Caco-2 (cell line): ENCODE measurements at regions not wholly inside any gene's neighbourhood (a gene's known extent, or its start where the extent isn't known, plus 50 kb on each side); places are given as distances from the start of the nearest gene placed in this dataset.

Source experiments
- BruUV-seq: library from RNA; stranded (reverse); fragments of 400-500 nt; replicated peaks from 2 replicates; lab custom pipeline; 2021; lab: Mats Ljungman, UMichigan
- CTCF ChIA-PET: fragments of 300-600 bp; sonication (Branson Sonifier 250); formaldehyde crosslinking; loops from one replicate; lab custom pipeline; 2022; ENCODE audit warnings: antibody characterized with exemption; lab: Charles Lee
- POLR2A ChIA-PET: fragments of 300-600 bp; sonication (Branson Sonifier 250); formaldehyde crosslinking; loops from one replicate; lab custom pipeline; 2022; ENCODE audit warnings: antibody characterized with exemption; lab: Charles Lee
- DNase-seq, 2 experiments: peaks; one replicate each; pipeline versions ENCODE4 v3.0.0 to v3.0.0-alpha.2; 2020 to 2022
- H3K27me3 ChIP-seq: replicated peaks from 2 replicates; pipeline ENCODE4 v1.6.0; 2011; ENCODE audit warnings: low read length; ENCODE audit not compliant: control insufficient read depth, insufficient read depth
- H3K36me3 ChIP-seq: 2 replicates; pipeline ENCODE4 v1.5.1; 2011; ENCODE audit warnings: low read length; ENCODE audit not compliant: control insufficient read depth, insufficient read depth
- H3K4me1 ChIP-seq: fragments of 250-450 bp; sonication (Bioruptor Pico); 2 replicates; pipeline ENCODE4 v1.5.1; 2020; ENCODE audit warnings: mild to moderate bottlenecking
- H3K4me3 ChIP-seq: 2 replicates; pipeline ENCODE4 v1.5.1; 2011; ENCODE audit warnings: low read depth, mild to moderate bottlenecking, control low read depth, low read length
- H3K9me3 ChIP-seq: fragments of 250-450 bp; sonication (Bioruptor Pico); 2 replicates; pipeline ENCODE4 v1.5.1; 2020; ENCODE audit warnings: mild to moderate bottlenecking, moderate library complexity
- H3K27ac Mint-ChIP-seq: one replicate; pipeline ENCODE4 v1.8.0; 2022; ENCODE audit warnings: mixed read lengths; ENCODE audit not compliant: unreplicated experiment
- H3K27me3 Mint-ChIP-seq: one replicate; pipeline ENCODE4 v1.8.0; 2022; ENCODE audit warnings: mixed read lengths; ENCODE audit not compliant: insufficient read depth, unreplicated experiment
- H3K36me3 Mint-ChIP-seq: one replicate; pipeline ENCODE4 v1.8.0; 2022; ENCODE audit warnings: mild to moderate bottlenecking, mixed read lengths; ENCODE audit not compliant: insufficient read depth, unreplicated experiment
- H3K4me1 Mint-ChIP-seq: one replicate; pipeline ENCODE4 v1.8.0; 2022; ENCODE audit warnings: low read depth, mixed read lengths; ENCODE audit not compliant: unreplicated experiment
- H3K4me3 Mint-ChIP-seq: one replicate; pipeline ENCODE4 v1.8.0; 2022; ENCODE audit warnings: mild to moderate bottlenecking, moderate library complexity, mixed read lengths; ENCODE audit not compliant: unreplicated experiment
- H3K9me3 Mint-ChIP-seq: one replicate; pipeline ENCODE4 v1.8.0; 2022; ENCODE audit warnings: mixed read lengths; ENCODE audit not compliant: unreplicated experiment
- intact Hi-C: fragments of 100-400 bp; cut with micrococcal nuclease; formaldehyde crosslinking; loops from one replicate; pipeline ENCODE4 v1.10.0; 2022; ENCODE audit not compliant: unreplicated experiment
- TF ChIP-seq, protein P1 (sequence below), 2 experiments: fragments of 200-600 bp in 1 of 2; IDR thresholded peaks; 1 replicate in 1 of 2; 2 replicates in 1 of 2; pipeline versions ENCODE4 v1.5.1 to v1.8.0; 2011 to 2022; ENCODE audit warnings: antibody characterized with exemption in 1 of 2, control low read depth in 1 of 2, inconsistent platforms in 1 of 2, low read depth in 1 of 2, low read length in 1 of 2, mild to moderate bottlenecking in 1 of 2, moderate library complexity in 1 of 2; ENCODE audit not compliant: insufficient read depth in 1 of 2, severe bottlenecking in 1 of 2, unreplicated experiment in 1 of 2

DNA sequence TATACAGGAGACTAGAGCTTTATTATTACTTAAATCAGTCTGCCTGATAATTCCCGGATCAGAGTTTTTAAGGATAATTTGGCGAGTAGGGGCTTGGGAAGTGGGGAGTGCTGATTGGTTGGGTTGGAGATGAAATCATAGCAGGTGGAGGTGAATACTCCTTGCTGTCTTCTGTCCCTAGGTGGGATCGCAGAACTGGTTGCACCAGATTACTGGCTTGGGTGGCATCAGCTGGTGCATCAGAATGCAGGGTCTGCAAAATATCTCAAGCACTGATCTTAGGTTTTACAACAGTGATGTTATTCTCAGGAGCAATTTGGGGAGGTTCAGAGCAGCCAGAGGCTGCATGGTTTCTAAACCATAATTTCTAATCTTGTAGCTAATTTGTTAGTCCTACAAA, 68.1 kb downstream of the KIF4B start:
- no peak overlapping the region for H3K27ac Mint-ChIP-seq
- H3K9me3 ChIP-seq = no peaks in the 10 kb centered on the region
- CTCF ChIA-PET = no interaction called here

DNA sequence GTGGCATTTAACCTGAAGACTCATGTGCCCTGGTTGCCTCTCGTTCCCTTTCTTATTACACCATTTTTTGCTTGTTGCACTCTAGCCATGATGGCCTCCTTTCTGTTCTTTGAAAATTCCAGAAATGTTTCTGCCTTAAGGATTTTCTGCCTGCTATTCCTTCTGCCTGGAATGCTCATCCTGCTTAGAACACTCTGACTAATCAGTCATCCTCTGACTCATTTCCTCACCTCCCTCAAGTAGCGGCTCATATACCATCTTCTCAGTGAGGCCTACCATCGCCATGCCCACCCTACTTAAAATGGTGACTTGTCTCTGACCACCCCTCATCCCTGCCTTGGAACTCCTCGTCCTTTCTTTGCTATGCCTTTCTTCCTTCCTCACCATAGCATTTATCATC, 68.8 kb downstream of the KIF4B start:
- H3K27ac Mint-ChIP-seq = no peak overlapping the region

More for the DNA sequence above, 68.1 kb downstream of the KIF4B start:
- H3K36me3 Mint-ChIP-seq = no peaks in the 10 kb centered on the region
- POLR2A ChIA-PET = no interaction called here
- H3K4me3 ChIP-seq = no peak overlapping the region
- no peak overlapping the region for H3K4me3 Mint-ChIP-seq
- intact Hi-C loops = no loop called here
- H3K36me3 ChIP-seq = no peaks in the 10 kb centered on the region
- TF ChIP-seq, protein P1, sequence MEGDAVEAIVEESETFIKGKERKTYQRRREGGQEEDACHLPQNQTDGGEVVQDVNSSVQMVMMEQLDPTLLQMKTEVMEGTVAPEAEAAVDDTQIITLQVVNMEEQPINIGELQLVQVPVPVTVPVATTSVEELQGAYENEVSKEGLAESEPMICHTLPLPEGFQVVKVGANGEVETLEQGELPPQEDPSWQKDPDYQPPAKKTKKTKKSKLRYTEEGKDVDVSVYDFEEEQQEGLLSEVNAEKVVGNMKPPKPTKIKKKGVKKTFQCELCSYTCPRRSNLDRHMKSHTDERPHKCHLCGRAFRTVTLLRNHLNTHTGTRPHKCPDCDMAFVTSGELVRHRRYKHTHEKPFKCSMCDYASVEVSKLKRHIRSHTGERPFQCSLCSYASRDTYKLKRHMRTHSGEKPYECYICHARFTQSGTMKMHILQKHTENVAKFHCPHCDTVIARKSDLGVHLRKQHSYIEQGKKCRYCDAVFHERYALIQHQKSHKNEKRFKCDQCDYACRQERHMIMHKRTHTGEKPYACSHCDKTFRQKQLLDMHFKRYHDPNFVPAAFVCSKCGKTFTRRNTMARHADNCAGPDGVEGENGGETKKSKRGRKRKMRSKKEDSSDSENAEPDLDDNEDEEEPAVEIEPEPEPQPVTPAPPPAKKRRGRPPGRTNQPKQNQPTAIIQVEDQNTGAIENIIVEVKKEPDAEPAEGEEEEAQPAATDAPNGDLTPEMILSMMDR (IDR thresholded peaks at IDR 0.05; ENCODE audit: insufficient read depth in 1 of 2, low read depth in 1 of 2, low read length in 1 of 2, severe bottlenecking in 1 of 2, unreplicated experiment in 1 of 2) = no peak
- no peaks in the 10 kb centered on the region for H3K4me1 ChIP-seq
- H3K4me1 Mint-ChIP-seq = no peaks in the 10 kb centered on the region
- no peaks in the 10 kb centered on the region; the same call in 1 of the 2 replicates for H3K27me3 ChIP-seq
- H3K9me3 Mint-ChIP-seq = no peaks in the 10 kb centered on the region
- no TSS peak for BruUV-seq
- H3K27me3 Mint-ChIP-seq = peaks cover 17% of the 10 kb centered on the region
- DNase-seq = no peak

DNA sequence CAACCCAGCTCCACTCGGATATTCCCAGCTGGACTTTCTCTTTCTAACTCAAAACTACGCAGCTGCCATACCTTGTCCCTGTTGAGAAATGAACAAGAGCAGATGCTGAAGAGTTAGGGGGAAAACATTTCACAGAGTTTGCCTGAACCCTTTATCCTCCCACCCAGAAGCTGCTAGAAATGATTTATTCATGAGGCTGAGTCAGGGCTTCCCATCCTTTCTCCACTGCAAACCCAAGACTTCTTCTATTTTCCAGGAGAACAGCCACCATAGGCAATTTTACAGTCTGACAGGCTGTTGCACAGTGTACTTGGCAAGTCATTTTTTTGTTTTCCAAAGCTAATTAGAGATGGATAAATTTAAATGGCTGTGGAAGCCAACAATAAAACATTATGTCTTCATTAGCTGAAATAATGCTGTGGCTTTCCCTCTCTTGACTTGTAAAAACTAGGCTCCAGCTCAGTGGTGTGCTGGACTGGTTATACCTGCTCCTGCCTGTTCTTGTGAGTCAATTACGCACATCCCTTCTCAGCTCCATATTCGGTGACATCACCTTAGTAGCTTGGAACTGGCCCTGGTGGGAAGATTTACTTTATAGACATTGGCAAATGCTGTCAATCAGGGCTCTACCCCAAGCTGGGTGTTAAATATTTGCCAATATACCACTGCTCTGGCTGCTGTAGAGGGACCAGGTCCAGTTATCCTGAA, 71.9 kb downstream of the KIF4B start:
- peaks cover 21% of the 10 kb centered on the region for H3K27me3 Mint-ChIP-seq
- Histone ChIP-seq H3K4me1 (no peaks in the 10 kb centered on the region), H3K27me3 (no peaks in the 10 kb centered on the region; the same call in 1 of the 2 replicates), H3K9me3 (no peaks in the 10 kb centered on the region), H3K4me3 (no peak overlapping the region), H3K36me3 (no peaks in the 10 kb centered on the region)
- no TSS peak for BruUV-seq
- H3K9me3 Mint-ChIP-seq = peaks cover 6% of the 10 kb centered on the region
- ChIA-PET CTCF (no interaction called here), POLR2A (no interaction called here)
- TF ChIP-seq, protein P1 (IDR thresholded peaks at IDR 0.05; ENCODE audit: insufficient read depth in 1 of 2, low read depth in 1 of 2, low read length in 1 of 2, severe bottlenecking in 1 of 2, unreplicated experiment in 1 of 2) = no peak
- intact Hi-C loops = no loop called here
- H3K4me1 Mint-ChIP-seq = no peaks in the 10 kb centered on the region
- H3K36me3 Mint-ChIP-seq = no peaks in the 10 kb centered on the region
- H3K27ac Mint-ChIP-seq = no peak overlapping the region
- H3K4me3 Mint-ChIP-seq = no peak overlapping the region
- DNase-seq = no peak

More for the DNA sequence above, 68.8 kb downstream of the KIF4B start:
- H3K4me1 ChIP-seq = no peaks in the 10 kb centered on the region
- Mint-ChIP-seq H3K27me3 (peaks cover 17% of the 10 kb centered on the region), H3K9me3 (no peaks in the 10 kb centered on the region), H3K36me3 (no peaks in the 10 kb centered on the region), H3K4me1 (no peaks in the 10 kb centered on the region), H3K4me3 (no peak overlapping the region)
- H3K27me3 ChIP-seq = no peaks in the 10 kb centered on the region; the same call in 1 of the 2 replicates
- TF ChIP-seq, protein P1 (IDR thresholded peaks at IDR 0.05; ENCODE audit: insufficient read depth in 1 of 2, low read depth in 1 of 2, low read length in 1 of 2, severe bottlenecking in 1 of 2, unreplicated experiment in 1 of 2) = no peak
- CTCF ChIA-PET = no interaction called here
- POLR2A ChIA-PET = no interaction called here
- no peaks in the 10 kb centered on the region for H3K9me3 ChIP-seq
- intact Hi-C loops = no loop called here
- H3K4me3 ChIP-seq = no peak overlapping the region
- no TSS peak for BruUV-seq
- no peaks in the 10 kb centered on the region for H3K36me3 ChIP-seq
- no peak for DNase-seq
